ENCODE measurements at regions not wholly inside any gene's neighbourhood (a gene's known extent, or its start where the extent isn't known, plus 50 kb on each side); places are given as distances from the start of the nearest gene placed in this dataset.

- intact Hi-C loops (cut with DNase I), result no loop called here
- no peaks in the 10 kb centered on the region for H3K27me3 ChIP-seq
- WGBS, result 97% methylated on average over 3 of the region's 3 CpGs
- H3K36me3 ChIP-seq, result no peaks in the 10 kb centered on the region
- no peaks in the 10 kb centered on the region for H3K9me3 ChIP-seq
- TF ChIP-seq EP300 (IDR thresholded peaks at IDR 0.05) (no peak), POLR2A (IDR thresholded peaks at IDR 0.05; ENCODE audit: low read depth) (no peak), CTCF (IDR thresholded peaks at IDR 0.05) (no peak), POLR2AphosphoS5 (IDR thresholded peaks at IDR 0.05) (no peak)
- no peak overlapping the region for H3K4me3 ChIP-seq
- no peak overlapping the region for H3K27ac ChIP-seq (replicated peaks in 1 of 4)
- no peak for DNase-seq (ENCODE audit: extremely low spot score)
- peaks cover 0 to 30% (median 26%) of the 10 kb centered on the region in 4 donors for H3K4me1 ChIP-seq
Measured at GRCh38 chr2:150605664-150606063, 118.2 kb upstream of the RND3 start.

- intact Hi-C loops (cut with DNase I), result no loop called here
- no peak for DNase-seq (ENCODE audit: extremely low spot score)
- Histone ChIP-seq H3K9me3 (no peaks in the 10 kb centered on the region), H3K4me3 (peak overlapping the region in 3 of 4 donors; percentile 8 to 23 (median 21)), H3K27ac (replicated peaks in 1 of 4) (peak overlapping the region; percentile 52 to 71 (median 65)), H3K27me3 (no peaks in the 10 kb centered on the region), H3K36me3 (no peaks in the 10 kb centered on the region), H3K4me1 (peaks cover 0 to 25% (median 21%) of the 10 kb centered on the region in 4 donors)
- peak in 1 of 2 donors; percentile 24 for TF ChIP-seq POLR2AphosphoS5 (IDR thresholded peaks at IDR 0.05)
- no peak for TF ChIP-seq CTCF (IDR thresholded peaks at IDR 0.05)
- 35% methylated on average over 6 of the region's 6 CpGs for WGBS
Measured at GRCh38 chr2:150601280-150602038, 114.0 kb upstream of the RND3 start.

GRCh38 chr2:150599889-150600288 is 112.4 kb upstream of the RND3 start:
- Histone ChIP-seq H3K27me3 (no peaks in the 10 kb centered on the region), H3K27ac (replicated peaks in 1 of 4) (no peak overlapping the region), H3K4me1 (peaks cover 0 to 25% (median 21%) of the 10 kb centered on the region in 4 donors), H3K36me3 (no peaks in the 10 kb centered on the region), H3K4me3 (no peak overlapping the region), H3K9me3 (no peaks in the 10 kb centered on the region)
- DNase-seq (ENCODE audit: extremely low spot score), result no peak
- intact Hi-C loops (cut with DNase I), result no loop called here
- TF ChIP-seq POLR2A (IDR thresholded peaks at IDR 0.05; ENCODE audit: low read depth) (no peak), POLR2AphosphoS5 (IDR thresholded peaks at IDR 0.05) (no peak), EP300 (IDR thresholded peaks at IDR 0.05) (no peak), CTCF (IDR thresholded peaks at IDR 0.05) (peak in 1 of 3 experiments; percentile 10)

GRCh38 chr2:150598383-150598782 is 110.9 kb upstream of the RND3 start:
- Histone ChIP-seq H3K36me3 (no peaks in the 10 kb centered on the region), H3K9me3 (no peaks in the 10 kb centered on the region), H3K4me1 (peaks cover 0 to 25% (median 21%) of the 10 kb centered on the region in 4 donors), H3K4me3 (no peak overlapping the region), H3K27me3 (no peaks in the 10 kb centered on the region), H3K27ac (replicated peaks in 1 of 4) (no peak overlapping the region)
- intact Hi-C loops (cut with DNase I), result no loop called here
- WGBS, result 33% methylated on average over 2 of the region's 2 CpGs
- no peak for TF ChIP-seq EP300 (IDR thresholded peaks at IDR 0.05)
- no peak for TF ChIP-seq POLR2A (IDR thresholded peaks at IDR 0.05; ENCODE audit: low read depth)
- TF ChIP-seq CTCF (IDR thresholded peaks at IDR 0.05), result no peak
- no peak for TF ChIP-seq POLR2AphosphoS5 (IDR thresholded peaks at IDR 0.05)
- DNase-seq (ENCODE audit: extremely low spot score), result no peak

Data from esophagus muscularis mucosa (tissue), 4 donors.